ENCODE measurements at regions not wholly inside any gene's neighbourhood (a gene's known extent, or its start where the extent isn't known, plus 50 kb on each side); places are given as distances from the start of the nearest gene placed in this dataset.

- peak overlapping the region; percentile 76 to 87 (median 80) for H3K4me3 Mint-ChIP-seq
- peaks cover 79% of the 10 kb centered on the region for H3K4me1 ChIP-seq (ENCODE audit: control insufficient read depth, insufficient read depth, low read length, poor library complexity, severe bottlenecking)
- H3K27ac ChIP-seq (ENCODE audit: insufficient read depth, low read length, poor library complexity, severe bottlenecking): peak overlapping the region; percentile 62
- no peaks in the 10 kb centered on the region for H3K27me3 ChIP-seq (ENCODE audit: control insufficient read depth, insufficient read depth, low read length)
- no peaks in the 10 kb centered on the region for H3K27me3 Mint-ChIP-seq
- H3K36me3 Mint-ChIP-seq: peaks cover 5% of the 10 kb centered on the region
- no peak for DNase-seq
- no peaks in the 10 kb centered on the region for H3K9me3 ChIP-seq (ENCODE audit: control insufficient read depth in 2 of 2, low read length in 2 of 2)
- H3K36me3 ChIP-seq (ENCODE audit: control insufficient read depth, insufficient read depth, low read length): no peaks in the 10 kb centered on the region
- no peak for ATAC-seq (ENCODE audit: low read depth in 2 of 2)
- H3K4me3 ChIP-seq (ENCODE audit: low read depth, low read length): no peak overlapping the region
- H3K4me1 Mint-ChIP-seq: peaks cover 7 to 99% (median 77%) of the 10 kb centered on the region in 4 donors
- H3K9me3 Mint-ChIP-seq: no peaks in the 10 kb centered on the region
- peak overlapping the region; percentile 11 to 94 (median 90) for H3K27ac Mint-ChIP-seq
These were observed 70.0 kb upstream of the IGLL5 start for GRCh38 chr22:22817468-22818201.

- H3K4me1 Mint-ChIP-seq: peaks cover 10 to 99% (median 76%) of the 10 kb centered on the region in 4 donors
- no peak for DNase-seq
These were observed 69.4 kb upstream of the IGLL5 start for GRCh38 chr22:22818202-22818538.

GRCh38 chr22:22818861-22819855 is 68.5 kb upstream of the IGLL5 start:
- H3K4me1 Mint-ChIP-seq: peaks cover 12 to 99% (median 82%) of the 10 kb centered on the region in 4 donors
- ATAC-seq (ENCODE audit: low read depth in 2 of 2): peak; percentile 32 to 34
- Histone ChIP-seq H3K4me1 (ENCODE audit: control insufficient read depth, insufficient read depth, low read length, poor library complexity, severe bottlenecking) (peaks cover 92% of the 10 kb centered on the region), H3K9me3 (ENCODE audit: control insufficient read depth in 2 of 2, low read length in 2 of 2) (no peaks in the 10 kb centered on the region), H3K27ac (ENCODE audit: insufficient read depth, low read length, poor library complexity, severe bottlenecking) (peak overlapping the region; percentile 62), H3K27me3 (ENCODE audit: control insufficient read depth, insufficient read depth, low read length) (no peaks in the 10 kb centered on the region), H3K36me3 (ENCODE audit: control insufficient read depth, insufficient read depth, low read length) (no peaks in the 10 kb centered on the region), H3K4me3 (ENCODE audit: low read depth, low read length) (peak overlapping the region; percentile 73)
- no peaks in the 10 kb centered on the region for H3K9me3 Mint-ChIP-seq
- H3K4me3 Mint-ChIP-seq: peak overlapping the region; percentile 76 to 90 (median 83)
- peak overlapping the region; percentile 90 to 97 (median 94) for H3K27ac Mint-ChIP-seq
- peaks cover 3% of the 10 kb centered on the region for H3K36me3 Mint-ChIP-seq
- DNase-seq: peak in 2 of 3 donors; percentile 28 to 86
- H3K27me3 Mint-ChIP-seq: no peaks in the 10 kb centered on the region

More at GRCh38 chr22:22818202-22818538, 69.4 kb upstream of the IGLL5 start:
- Mint-ChIP-seq H3K27ac (peak overlapping the region; percentile 11 to 94 (median 90)), H3K36me3 (peaks cover 5% of the 10 kb centered on the region), H3K27me3 (no peaks in the 10 kb centered on the region), H3K9me3 (no peaks in the 10 kb centered on the region), H3K4me3 (peak overlapping the region; percentile 76 to 87 (median 80))
- peaks cover 84% of the 10 kb centered on the region for H3K4me1 ChIP-seq (ENCODE audit: control insufficient read depth, insufficient read depth, low read length, poor library complexity, severe bottlenecking)
- no peaks in the 10 kb centered on the region for H3K9me3 ChIP-seq (ENCODE audit: control insufficient read depth in 2 of 2, low read length in 2 of 2)
- no peaks in the 10 kb centered on the region for H3K27me3 ChIP-seq (ENCODE audit: control insufficient read depth, insufficient read depth, low read length)
- no peaks in the 10 kb centered on the region for H3K36me3 ChIP-seq (ENCODE audit: control insufficient read depth, insufficient read depth, low read length)
- peak overlapping the region; percentile 62 for H3K27ac ChIP-seq (ENCODE audit: insufficient read depth, low read length, poor library complexity, severe bottlenecking)
- no peak for ATAC-seq (ENCODE audit: low read depth in 2 of 2)
- no peak overlapping the region for H3K4me3 ChIP-seq (ENCODE audit: low read depth, low read length)

- Mint-ChIP-seq H3K27ac (peak overlapping the region; percentile 90 to 97 (median 94)), H3K4me1 (peaks cover 12 to 99% (median 80%) of the 10 kb centered on the region in 4 donors), H3K36me3 (no peaks in the 10 kb centered on the region), H3K4me3 (peak overlapping the region; percentile 76 to 90 (median 83)), H3K27me3 (no peaks in the 10 kb centered on the region), H3K9me3 (no peaks in the 10 kb centered on the region)
- Histone ChIP-seq H3K36me3 (ENCODE audit: control insufficient read depth, insufficient read depth, low read length) (no peaks in the 10 kb centered on the region), H3K27me3 (ENCODE audit: control insufficient read depth, insufficient read depth, low read length) (no peaks in the 10 kb centered on the region), H3K27ac (ENCODE audit: insufficient read depth, low read length, poor library complexity, severe bottlenecking) (peak overlapping the region; percentile 62), H3K4me1 (ENCODE audit: control insufficient read depth, insufficient read depth, low read length, poor library complexity, severe bottlenecking) (peaks cover 93% of the 10 kb centered on the region), H3K4me3 (ENCODE audit: low read depth, low read length) (peak overlapping the region; percentile 73), H3K9me3 (ENCODE audit: control insufficient read depth in 2 of 2, low read length in 2 of 2) (no peaks in the 10 kb centered on the region)
- no peak for ATAC-seq (ENCODE audit: low read depth in 2 of 2)
- DNase-seq: no peak
These were observed 67.5 kb upstream of the IGLL5 start for GRCh38 chr22:22820076-22820475.

- Mint-ChIP-seq H3K4me3 (peak overlapping the region; percentile 76 to 90 (median 83)), H3K27me3 (no peaks in the 10 kb centered on the region), H3K4me1 (peaks cover 12 to 99% (median 79%) of the 10 kb centered on the region in 4 donors), H3K36me3 (no peaks in the 10 kb centered on the region), H3K9me3 (no peaks in the 10 kb centered on the region), H3K27ac (peak overlapping the region; percentile 90 to 97 (median 94))
- peak overlapping the region; percentile 62 for H3K27ac ChIP-seq (ENCODE audit: insufficient read depth, low read length, poor library complexity, severe bottlenecking)
- no peaks in the 10 kb centered on the region for H3K9me3 ChIP-seq (ENCODE audit: control insufficient read depth in 2 of 2, low read length in 2 of 2)
- H3K4me3 ChIP-seq (ENCODE audit: low read depth, low read length): peak overlapping the region; percentile 73
- no peaks in the 10 kb centered on the region for H3K36me3 ChIP-seq (ENCODE audit: control insufficient read depth, insufficient read depth, low read length)
- ATAC-seq (ENCODE audit: low read depth in 2 of 2): peak; percentile 81 to 90
- no peaks in the 10 kb centered on the region for H3K27me3 ChIP-seq (ENCODE audit: control insufficient read depth, insufficient read depth, low read length)
- peak in 2 of 3 donors; percentile 71 to 91 for DNase-seq
- H3K4me1 ChIP-seq (ENCODE audit: control insufficient read depth, insufficient read depth, low read length, poor library complexity, severe bottlenecking): peaks cover 87% of the 10 kb centered on the region
These were observed 67.0 kb upstream of the IGLL5 start for GRCh38 chr22:22820626-22821025.

GRCh38 chr22:22821340-22821739 is 66.3 kb upstream of the IGLL5 start:
- peaks cover 4% of the 10 kb centered on the region for H3K27me3 Mint-ChIP-seq
- ATAC-seq (ENCODE audit: low read depth in 2 of 2) (no peak), DNase-seq (no peak)
- no peaks in the 10 kb centered on the region for H3K36me3 Mint-ChIP-seq
- peaks cover 12 to 99% (median 72%) of the 10 kb centered on the region in 4 donors for H3K4me1 Mint-ChIP-seq
- Histone ChIP-seq H3K27ac (ENCODE audit: insufficient read depth, low read length, poor library complexity, severe bottlenecking) (peak overlapping the region; percentile 60), H3K27me3 (ENCODE audit: control insufficient read depth, insufficient read depth, low read length) (no peaks in the 10 kb centered on the region), H3K36me3 (ENCODE audit: control insufficient read depth, insufficient read depth, low read length) (no peaks in the 10 kb centered on the region), H3K4me1 (ENCODE audit: control insufficient read depth, insufficient read depth, low read length, poor library complexity, severe bottlenecking) (peaks cover 80% of the 10 kb centered on the region), H3K4me3 (ENCODE audit: low read depth, low read length) (peak overlapping the region; percentile 73), H3K9me3 (ENCODE audit: control insufficient read depth in 2 of 2, low read length in 2 of 2) (no peaks in the 10 kb centered on the region)
- peak overlapping the region; percentile 52 to 87 (median 78) for H3K4me3 Mint-ChIP-seq
- H3K27ac Mint-ChIP-seq: peak overlapping the region; percentile 90 to 97 (median 94)
- no peaks in the 10 kb centered on the region for H3K9me3 Mint-ChIP-seq

GRCh38 chr22:22822106-22822505 is 65.5 kb upstream of the IGLL5 start:
- Mint-ChIP-seq H3K9me3 (no peaks in the 10 kb centered on the region), H3K36me3 (no peaks in the 10 kb centered on the region), H3K4me1 (peaks cover 12 to 96% (median 65%) of the 10 kb centered on the region in 4 donors), H3K27ac (peak overlapping the region; percentile 90 to 97 (median 94)), H3K4me3 (peak overlapping the region in 3 of 4 donors; percentile 73 to 87 (median 80)), H3K27me3 (peaks cover 5% of the 10 kb centered on the region)
- H3K9me3 ChIP-seq (ENCODE audit: control insufficient read depth in 2 of 2, low read length in 2 of 2): no peaks in the 10 kb centered on the region
- DNase-seq: no peak
- H3K27ac ChIP-seq (ENCODE audit: insufficient read depth, low read length, poor library complexity, severe bottlenecking): peak overlapping the region; percentile 60
- no peaks in the 10 kb centered on the region for H3K36me3 ChIP-seq (ENCODE audit: control insufficient read depth, insufficient read depth, low read length)
- peaks cover 72% of the 10 kb centered on the region for H3K4me1 ChIP-seq (ENCODE audit: control insufficient read depth, insufficient read depth, low read length, poor library complexity, severe bottlenecking)
- peak overlapping the region; percentile 7 for H3K4me3 ChIP-seq (ENCODE audit: low read depth, low read length)
- ATAC-seq (ENCODE audit: low read depth in 2 of 2): no peak
- H3K27me3 ChIP-seq (ENCODE audit: control insufficient read depth, insufficient read depth, low read length): no peaks in the 10 kb centered on the region

Data from CD4-positive, CD25-positive, alpha-beta regulatory T cell (primary cell).